ENCODE measurements at regions not wholly inside any gene's neighbourhood (a gene's known extent, or its start where the extent isn't known, plus 50 kb on each side); places are given as distances from the start of the nearest gene placed in this dataset.

DNA sequence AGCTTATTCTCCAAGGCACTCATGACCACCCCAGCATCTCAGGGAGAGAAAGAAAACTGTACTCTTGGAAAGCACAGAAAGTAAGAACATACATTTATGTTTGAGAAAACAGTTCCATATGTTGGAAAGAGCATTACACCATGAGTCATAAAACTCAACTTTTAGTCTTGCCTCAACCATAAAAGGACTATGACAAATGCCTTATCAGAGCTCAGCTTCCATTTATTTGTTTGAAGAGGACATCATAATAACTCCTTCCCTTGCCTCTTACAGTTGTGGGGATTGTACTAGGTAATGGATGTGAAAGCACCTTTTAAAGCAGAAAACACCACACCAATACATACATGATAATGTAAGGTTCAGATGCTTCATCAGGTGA lies 370.8 kb downstream of the LNPK start:
- intact Hi-C loops (cut with DNase I): no loop called here
- Histone ChIP-seq H3K4me3 (no peak overlapping the region), H3K9me3 (no peaks in the 10 kb centered on the region)

DNA sequence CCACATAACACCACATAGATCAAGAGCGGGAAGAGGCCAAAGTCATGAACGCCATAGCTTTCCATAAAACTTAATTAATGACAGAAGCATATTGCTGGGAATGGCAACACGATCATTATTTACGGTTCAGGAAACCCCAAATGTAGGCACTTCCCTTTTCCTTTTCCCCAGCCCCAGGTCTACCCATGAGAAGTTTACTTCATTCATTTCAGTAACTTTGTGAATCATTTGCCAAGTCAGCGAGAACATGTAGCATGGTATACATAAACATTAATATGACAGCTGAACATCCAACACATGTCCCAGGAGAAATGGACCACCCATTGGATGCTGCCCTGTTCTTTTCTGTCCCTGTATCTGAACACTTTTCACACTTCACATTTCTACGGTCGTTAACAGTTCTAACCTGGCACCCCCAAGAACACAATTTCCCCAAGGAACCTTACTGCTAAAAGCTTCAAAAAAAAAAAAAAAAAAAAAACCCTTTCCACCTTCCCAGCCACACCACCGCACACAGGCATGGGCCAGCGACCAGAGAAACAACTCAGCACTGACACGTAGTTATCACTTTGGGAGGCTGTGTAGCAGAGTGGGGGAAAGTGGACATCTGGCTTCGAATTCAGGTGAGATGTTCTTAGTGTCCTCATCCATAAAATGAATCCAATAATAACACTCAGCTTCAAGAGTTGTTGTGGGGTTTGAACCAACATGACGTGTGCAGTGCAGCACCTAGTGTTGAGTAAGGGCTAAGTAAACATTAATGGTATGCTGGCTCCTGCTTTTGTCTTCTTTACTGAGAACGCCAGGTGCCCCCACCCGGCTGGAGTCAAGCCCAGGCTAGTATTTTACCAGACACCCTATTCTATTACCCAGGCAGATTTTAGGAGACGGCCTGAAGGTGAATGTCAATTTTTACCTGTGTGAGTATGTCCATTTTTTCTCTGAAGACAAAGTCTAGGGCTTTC lies 371.5 kb downstream of the LNPK start:
- WGBS, 2 donors: 37 to 66% methylated on average over 15 of the region's 15 CpGs
- no peaks in the 10 kb centered on the region for H3K4me1 ChIP-seq

More for the DNA sequence above, 370.8 kb downstream of the LNPK start:
- DNase-seq: no peak
- Histone ChIP-seq H3K27me3 (no peaks in the 10 kb centered on the region), H3K4me1 (no peaks in the 10 kb centered on the region), H3K36me3 (no peaks in the 10 kb centered on the region), H3K27ac (no peak overlapping the region)
- TF ChIP-seq POLR2A (IDR thresholded peaks at IDR 0.05) (no peak), POLR2AphosphoS5 (IDR thresholded peaks at IDR 0.05) (no peak), EP300 (IDR thresholded peaks at IDR 0.05) (no peak)
- TF ChIP-seq, protein P1, sequence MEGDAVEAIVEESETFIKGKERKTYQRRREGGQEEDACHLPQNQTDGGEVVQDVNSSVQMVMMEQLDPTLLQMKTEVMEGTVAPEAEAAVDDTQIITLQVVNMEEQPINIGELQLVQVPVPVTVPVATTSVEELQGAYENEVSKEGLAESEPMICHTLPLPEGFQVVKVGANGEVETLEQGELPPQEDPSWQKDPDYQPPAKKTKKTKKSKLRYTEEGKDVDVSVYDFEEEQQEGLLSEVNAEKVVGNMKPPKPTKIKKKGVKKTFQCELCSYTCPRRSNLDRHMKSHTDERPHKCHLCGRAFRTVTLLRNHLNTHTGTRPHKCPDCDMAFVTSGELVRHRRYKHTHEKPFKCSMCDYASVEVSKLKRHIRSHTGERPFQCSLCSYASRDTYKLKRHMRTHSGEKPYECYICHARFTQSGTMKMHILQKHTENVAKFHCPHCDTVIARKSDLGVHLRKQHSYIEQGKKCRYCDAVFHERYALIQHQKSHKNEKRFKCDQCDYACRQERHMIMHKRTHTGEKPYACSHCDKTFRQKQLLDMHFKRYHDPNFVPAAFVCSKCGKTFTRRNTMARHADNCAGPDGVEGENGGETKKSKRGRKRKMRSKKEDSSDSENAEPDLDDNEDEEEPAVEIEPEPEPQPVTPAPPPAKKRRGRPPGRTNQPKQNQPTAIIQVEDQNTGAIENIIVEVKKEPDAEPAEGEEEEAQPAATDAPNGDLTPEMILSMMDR (IDR thresholded peaks at IDR 0.05): no peak

DNA sequence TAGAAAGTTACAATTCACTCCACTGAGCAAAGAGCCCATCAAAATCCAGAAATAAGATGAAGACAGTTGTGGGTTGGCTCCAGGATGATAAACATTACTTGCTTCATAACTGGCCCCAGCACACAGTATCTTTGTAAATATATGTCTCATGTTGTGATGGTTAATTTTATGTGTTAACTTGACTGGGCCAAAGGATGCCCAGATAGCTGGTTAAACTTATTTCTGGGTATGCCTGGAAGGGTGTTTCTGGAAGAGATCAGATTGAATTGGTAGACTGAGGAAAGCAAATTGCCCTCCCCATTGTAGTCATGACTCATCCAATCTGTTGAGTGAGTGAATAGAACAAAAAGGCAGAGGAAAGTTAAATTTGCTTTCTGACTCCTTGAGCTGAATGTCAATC lies 373.8 kb downstream of the LNPK start:
- Histone ChIP-seq H3K36me3 (no peaks in the 10 kb centered on the region), H3K4me3 (no peak overlapping the region), H3K9me3 (no peaks in the 10 kb centered on the region), H3K4me1 (no peaks in the 10 kb centered on the region), H3K27me3 (no peaks in the 10 kb centered on the region), H3K27ac (no peak overlapping the region)
- TF ChIP-seq POLR2A (IDR thresholded peaks at IDR 0.05) (no peak), EP300 (IDR thresholded peaks at IDR 0.05) (no peak), POLR2AphosphoS5 (IDR thresholded peaks at IDR 0.05) (no peak)
- TF ChIP-seq, protein P1 (IDR thresholded peaks at IDR 0.05): no peak
- intact Hi-C loops (cut with DNase I): no loop called here
- no peak for DNase-seq

More for the DNA sequence above, 371.5 kb downstream of the LNPK start:
- H3K9me3 ChIP-seq: no peaks in the 10 kb centered on the region
- DNase-seq: no peak
- H3K36me3 ChIP-seq: no peaks in the 10 kb centered on the region
- no peak overlapping the region for H3K27ac ChIP-seq
- H3K4me3 ChIP-seq: no peak overlapping the region
- no peaks in the 10 kb centered on the region for H3K27me3 ChIP-seq
- intact Hi-C loops (cut with DNase I): no loop called here
- TF ChIP-seq POLR2AphosphoS5 (IDR thresholded peaks at IDR 0.05) (no peak), EP300 (IDR thresholded peaks at IDR 0.05) (no peak), POLR2A (IDR thresholded peaks at IDR 0.05) (no peak)
- TF ChIP-seq, protein P1 (IDR thresholded peaks at IDR 0.05): no peak

DNA sequence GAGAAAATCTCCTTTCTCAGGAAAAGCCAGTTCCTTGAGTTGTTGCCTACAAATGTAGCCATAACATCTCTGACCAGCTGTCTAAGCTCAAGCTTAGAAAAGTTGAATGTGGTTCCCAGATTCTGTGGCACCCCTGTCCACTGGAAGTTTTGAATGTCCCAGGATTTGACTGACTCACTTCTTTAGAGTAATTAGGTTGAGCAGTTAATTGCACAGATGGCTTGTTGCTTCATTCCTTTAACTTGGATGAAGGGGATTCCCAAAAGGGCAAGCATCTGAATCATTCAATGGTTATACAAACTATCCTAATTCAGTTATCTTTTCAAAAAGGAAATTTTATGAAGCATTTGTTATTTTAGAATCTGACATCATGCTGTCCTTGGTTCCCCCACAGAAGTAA lies 374.7 kb downstream of the LNPK start:
- Histone ChIP-seq H3K36me3 (no peaks in the 10 kb centered on the region), H3K27me3 (no peaks in the 10 kb centered on the region), H3K9me3 (no peaks in the 10 kb centered on the region), H3K4me1 (no peaks in the 10 kb centered on the region), H3K27ac (no peak overlapping the region), H3K4me3 (no peak overlapping the region)
- TF ChIP-seq POLR2AphosphoS5 (IDR thresholded peaks at IDR 0.05) (no peak), POLR2A (IDR thresholded peaks at IDR 0.05) (no peak), EP300 (IDR thresholded peaks at IDR 0.05) (no peak)
- TF ChIP-seq, protein P1 (IDR thresholded peaks at IDR 0.05): no peak
- intact Hi-C loops (cut with DNase I): no loop called here
- no peak for DNase-seq
